Calu3 (cell line): ENCODE measurements at regions not wholly inside any gene's neighbourhood (a gene's known extent, or its start where the extent isn't known, plus 50 kb on each side); places are given as distances from the start of the nearest gene placed in this dataset.

Source experiments
- BruUV-seq: library from RNA; stranded (reverse); fragments of 400-500 nt; replicated peaks from 2 replicates; lab custom pipeline; 2021; lab: Mats Ljungman, UMichigan
- CTCF ChIA-PET: fragments of 300-600 bp; sonication (Branson Sonifier 250); formaldehyde crosslinking; loops from one replicate; lab custom pipeline; 2022; ENCODE audit warnings: antibody characterized with exemption; lab: Charles Lee
- DNase-seq: peaks from one replicate; pipeline ENCODE4 v3.0.0; 2022
- H3K27ac Mint-ChIP-seq: one replicate; pipeline ENCODE4 v1.8.0; 2022; ENCODE audit warnings: mixed read lengths; ENCODE audit not compliant: unreplicated experiment
- H3K27me3 Mint-ChIP-seq: one replicate; pipeline ENCODE4 v1.8.0; 2022; ENCODE audit warnings: mixed read lengths; ENCODE audit not compliant: unreplicated experiment
- H3K36me3 Mint-ChIP-seq: one replicate; pipeline ENCODE4 v1.8.0; 2022; ENCODE audit warnings: mild to moderate bottlenecking, moderate library complexity, mixed read lengths; ENCODE audit not compliant: insufficient read depth, unreplicated experiment
- H3K4me1 Mint-ChIP-seq: one replicate; pipeline ENCODE4 v1.8.0; 2022; ENCODE audit warnings: mild to moderate bottlenecking, low read depth, mixed read lengths; ENCODE audit not compliant: unreplicated experiment
- H3K4me3 Mint-ChIP-seq: one replicate; pipeline ENCODE4 v1.8.0; 2022; ENCODE audit warnings: mild to moderate bottlenecking, low read depth, moderate library complexity, mixed read lengths; ENCODE audit not compliant: unreplicated experiment
- H3K9me3 Mint-ChIP-seq: one replicate; pipeline ENCODE4 v1.8.0; 2022; ENCODE audit warnings: low read depth, mixed read lengths; ENCODE audit not compliant: unreplicated experiment
- CTCF ChIP-seq: fragments of 200-600 bp; IDR thresholded peaks from one replicate; pipeline ENCODE4 v1.8.0; 2022; ENCODE audit warnings: antibody characterized with exemption; ENCODE audit not compliant: unreplicated experiment
- intact Hi-C: fragments of 100-400 bp; cut with micrococcal nuclease; formaldehyde crosslinking; loops from one replicate; pipeline ENCODE4 v1.10.0; 2022; ENCODE audit not compliant: unreplicated experiment

- Mint-ChIP-seq H3K4me3 (no peak overlapping the region), H3K27me3 (peaks cover 57% of the 10 kb centered on the region), H3K27ac (no peak overlapping the region), H3K4me1 (no peaks in the 10 kb centered on the region), H3K36me3 (no peaks in the 10 kb centered on the region), H3K9me3 (no peaks in the 10 kb centered on the region)
- CTCF ChIA-PET, result no interaction called here
- intact Hi-C loops, result no loop called here
- no peak for TF ChIP-seq CTCF
- no peak for DNase-seq
- BruUV-seq, result no TSS peak
Measured at GRCh38 chr20:40336533-40336932, 352.5 kb downstream of the MAFB start.

- DNase-seq, result no peak
- Mint-ChIP-seq H3K4me3 (no peak overlapping the region), H3K27me3 (peaks cover 57% of the 10 kb centered on the region), H3K9me3 (no peaks in the 10 kb centered on the region), H3K27ac (no peak overlapping the region), H3K4me1 (no peaks in the 10 kb centered on the region), H3K36me3 (no peaks in the 10 kb centered on the region)
- CTCF ChIA-PET, result no interaction called here
- no TSS peak for BruUV-seq
- no peak for TF ChIP-seq CTCF
- intact Hi-C loops, result no loop called here
Measured at GRCh38 chr20:40335901-40336351, 353.1 kb downstream of the MAFB start.

- Mint-ChIP-seq H3K36me3 (no peaks in the 10 kb centered on the region), H3K27me3 (peaks cover 58% of the 10 kb centered on the region), H3K9me3 (no peaks in the 10 kb centered on the region), H3K27ac (no peak overlapping the region), H3K4me3 (no peak overlapping the region), H3K4me1 (no peaks in the 10 kb centered on the region)
- no peak for DNase-seq
- intact Hi-C loops, result no loop called here
- BruUV-seq, result no TSS peak
- no peak for TF ChIP-seq CTCF
- CTCF ChIA-PET, result no interaction called here
Measured at GRCh38 chr20:40335437-40335836, 353.6 kb downstream of the MAFB start.

- Mint-ChIP-seq H3K27ac (no peak overlapping the region), H3K36me3 (no peaks in the 10 kb centered on the region), H3K27me3 (peaks cover 59% of the 10 kb centered on the region), H3K4me1 (no peaks in the 10 kb centered on the region), H3K9me3 (no peaks in the 10 kb centered on the region), H3K4me3 (no peak overlapping the region)
- no peak for DNase-seq
- TF ChIP-seq CTCF, result no peak
- CTCF ChIA-PET, result no interaction called here
- intact Hi-C loops, result no loop called here
- no TSS peak for BruUV-seq
Measured at GRCh38 chr20:40333591-40333990, 355.4 kb downstream of the MAFB start.
